Stimulated activated naive B cell treated with anti-CD40 and anti-IgM and Interleukin-4, amounts not matched to agents 10 μg/mL and 1 μg/mL and 100 μg/mL, for 72 hours (primary cell): ENCODE measurements at regions not wholly inside any gene's neighbourhood (a gene's known extent, or its start where the extent isn't known, plus 50 kb on each side); places are given as distances from the start of the nearest gene placed in this dataset.

Experiments
- ATAC-seq, 2 donors: fragments of 150-1000 bp; cut with Tn5 transposase; replicated peaks; 2 replicates each; pipeline ENCODE4 v1.10.0; 2021; ENCODE audit warnings: moderate library complexity in 1 of 2
- DNase-seq: peaks from one replicate; pipeline ENCODE4 v3.0.0; 2021
- H3K27ac Mint-ChIP-seq: one replicate; pipeline ENCODE4 v1.8.0; 2022; ENCODE audit warnings: mild to moderate bottlenecking, mixed read lengths
- H3K27me3 Mint-ChIP-seq, 2 donors: one replicate each; pipeline ENCODE4 v1.8.0; 2022; ENCODE audit warnings: mixed read lengths in 2 of 2
- H3K36me3 Mint-ChIP-seq, 2 donors: one replicate each; pipeline ENCODE4 v1.8.0; 2022; ENCODE audit warnings: mixed read lengths in 2 of 2, mild to moderate bottlenecking in 1 of 2
- H3K4me1 Mint-ChIP-seq, 2 donors: one replicate each; pipeline ENCODE4 v1.8.0; 2022; ENCODE audit warnings: mixed read lengths in 2 of 2, mild to moderate bottlenecking in 1 of 2
- H3K4me3 Mint-ChIP-seq, 2 donors: one replicate each; pipeline ENCODE4 v1.8.0; 2022; ENCODE audit warnings: mild to moderate bottlenecking in 2 of 2, mixed read lengths in 2 of 2, moderate library complexity in 1 of 2
- H3K9me3 Mint-ChIP-seq, 2 donors: one replicate each; pipeline ENCODE4 v1.8.0; 2022; ENCODE audit warnings: mixed read lengths in 2 of 2, mild to moderate bottlenecking in 1 of 2

GRCh38 chr4:11342401-11342800, 86.3 kb downstream of the HS3ST1 start:
- Mint-ChIP-seq H3K27ac (no peak overlapping the region), H3K4me3 (no peak overlapping the region), H3K36me3 (no peaks in the 10 kb centered on the region), H3K4me1 (peaks cover 39 to 43% of the 10 kb centered on the region in 2 donors), H3K9me3 (no peaks in the 10 kb centered on the region), H3K27me3 (no peaks in the 10 kb centered on the region)
- ATAC-seq: no peak
- DNase-seq: no peak

DNA sequence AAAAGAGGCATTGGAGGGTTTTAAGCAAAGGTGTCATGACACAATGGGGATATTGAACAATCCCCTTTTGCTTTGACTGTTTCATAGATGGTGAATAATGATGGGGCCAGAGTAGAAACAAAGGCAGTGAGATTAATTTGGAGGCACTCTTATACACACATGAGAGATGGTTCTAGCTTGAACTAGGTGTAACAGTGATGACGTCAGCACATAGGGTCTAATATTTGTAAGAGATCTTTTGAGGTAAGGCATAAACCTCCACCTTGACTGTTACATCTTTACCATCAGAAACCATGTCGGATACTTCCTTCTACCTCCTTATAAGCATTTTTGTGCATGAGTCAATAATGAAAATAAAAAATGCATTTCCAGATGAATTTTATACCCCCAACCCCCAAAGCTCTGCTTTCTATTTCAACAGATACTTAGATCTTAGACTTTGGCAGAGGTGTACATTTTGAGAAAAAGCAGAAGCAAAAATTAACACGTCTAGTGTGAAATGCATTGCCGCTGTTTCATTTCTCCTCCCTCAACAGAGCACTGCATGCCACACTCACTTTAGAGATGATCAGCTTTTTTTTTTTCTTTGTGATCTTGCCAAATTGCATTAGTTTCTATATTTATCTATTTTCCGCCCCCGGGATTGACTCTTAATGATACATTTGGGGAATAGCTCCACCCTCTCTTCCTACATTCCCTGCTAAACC, 87.2 kb downstream of the HS3ST1 start:
- no peaks in the 10 kb centered on the region for H3K27me3 Mint-ChIP-seq
- H3K4me1 Mint-ChIP-seq: peaks cover 43 to 52% of the 10 kb centered on the region in 2 donors
- peak overlapping the region in 1 of 2 donors; percentile 18 for H3K4me3 Mint-ChIP-seq
- H3K27ac Mint-ChIP-seq: peak overlapping the region; percentile 63
- no peaks in the 10 kb centered on the region for H3K36me3 Mint-ChIP-seq
- ATAC-seq (peak; percentile 24 to 35), DNase-seq (no peak)
- no peaks in the 10 kb centered on the region for H3K9me3 Mint-ChIP-seq

DNA sequence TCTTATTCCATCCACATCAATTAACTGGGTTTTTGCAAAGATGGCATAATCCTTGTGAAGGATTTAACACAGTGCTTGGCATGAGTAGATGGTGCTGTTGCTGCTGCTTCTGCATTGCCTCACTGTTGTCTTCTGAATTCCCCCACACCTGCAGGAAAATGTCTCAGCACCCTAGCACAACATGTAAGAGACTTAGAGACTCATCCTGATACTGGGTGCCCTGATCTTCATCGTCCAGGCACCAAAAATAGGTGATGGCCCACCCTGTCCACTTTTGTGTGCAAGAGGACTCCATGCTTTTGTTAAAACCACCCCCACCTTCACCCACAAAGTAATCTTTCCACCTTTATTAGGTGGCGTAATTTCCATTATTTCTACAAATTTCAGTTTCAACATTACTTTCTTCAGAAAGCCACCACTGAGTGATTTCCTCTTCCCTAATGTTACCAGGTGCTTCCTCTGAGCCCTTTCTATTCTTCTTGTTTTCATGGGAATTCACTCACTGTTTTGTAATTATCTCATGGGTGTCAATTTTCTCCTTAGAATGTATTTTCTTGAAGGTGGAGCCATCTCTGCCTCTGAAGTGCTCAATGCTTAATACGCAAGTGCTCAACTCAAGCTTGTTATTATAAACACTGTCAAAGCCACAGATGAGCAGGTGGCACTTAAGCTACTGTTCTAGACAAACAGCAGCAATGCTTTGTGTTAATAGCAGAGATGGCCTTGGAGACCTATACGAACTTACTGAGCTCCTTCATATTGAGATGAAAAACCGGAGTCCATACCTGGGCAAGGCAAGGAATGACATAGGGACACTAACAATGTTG, 89.5 kb downstream of the HS3ST1 start:
- H3K9me3 Mint-ChIP-seq: no peaks in the 10 kb centered on the region
- peaks cover 41 to 54% of the 10 kb centered on the region in 2 donors for H3K4me1 Mint-ChIP-seq
- no peaks in the 10 kb centered on the region for H3K36me3 Mint-ChIP-seq
- peak; percentile 81 to 83 for ATAC-seq
- H3K4me3 Mint-ChIP-seq: peak overlapping the region; percentile 14 to 31
- H3K27ac Mint-ChIP-seq: peak overlapping the region; percentile 85
- H3K27me3 Mint-ChIP-seq: no peaks in the 10 kb centered on the region
- peak; percentile 59 for DNase-seq

DNA sequence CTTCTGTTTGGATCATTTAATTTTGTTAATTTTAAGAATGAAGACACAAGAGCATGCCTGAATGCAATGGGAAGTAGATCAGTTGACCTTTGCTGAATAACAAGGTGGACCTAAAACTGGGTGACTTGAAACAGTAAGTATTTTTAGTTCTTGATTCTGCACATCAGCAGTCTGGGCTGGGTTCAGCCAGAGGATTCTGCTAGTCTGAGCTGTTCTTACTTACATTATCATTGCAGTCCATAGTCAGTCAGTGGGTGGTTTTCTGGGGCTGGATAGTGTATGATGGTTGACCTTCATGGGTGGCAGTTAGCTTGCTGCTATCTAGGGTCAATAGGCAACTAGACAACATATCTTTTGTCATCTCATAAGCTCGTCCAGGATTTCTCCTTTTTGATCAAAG, 91.4 kb downstream of the HS3ST1 start:
- no peaks in the 10 kb centered on the region for H3K36me3 Mint-ChIP-seq
- H3K4me3 Mint-ChIP-seq: no peak overlapping the region
- no peaks in the 10 kb centered on the region for H3K9me3 Mint-ChIP-seq
- H3K27me3 Mint-ChIP-seq: no peaks in the 10 kb centered on the region
- no peak for DNase-seq
- no peak overlapping the region for H3K27ac Mint-ChIP-seq
- ATAC-seq: peak in 1 of 2 donors; percentile 12
- H3K4me1 Mint-ChIP-seq: peaks cover 34 to 54% of the 10 kb centered on the region in 2 donors

DNA sequence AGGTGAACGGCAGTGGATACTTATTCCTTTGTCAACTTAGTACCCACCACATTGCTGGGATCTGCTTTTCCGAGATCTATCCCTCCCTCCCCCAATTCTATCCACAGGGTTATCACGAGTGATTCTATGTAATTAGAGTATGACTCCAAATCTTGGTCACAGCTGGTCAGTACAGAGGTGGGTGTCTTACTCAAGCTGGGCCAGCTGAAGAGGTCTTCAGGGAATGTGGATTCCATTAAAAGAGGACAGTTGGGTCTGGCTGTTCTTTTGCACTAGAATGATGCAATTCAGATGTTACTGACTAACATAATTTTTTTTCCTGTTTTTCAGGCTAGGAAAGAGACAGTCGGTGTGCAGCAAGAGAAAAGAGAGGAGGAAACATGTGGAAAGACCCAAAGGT, 92.3 kb downstream of the HS3ST1 start:
- H3K4me3 Mint-ChIP-seq: no peak overlapping the region
- H3K4me1 Mint-ChIP-seq: peaks cover 28 to 46% of the 10 kb centered on the region in 2 donors
- no peaks in the 10 kb centered on the region for H3K27me3 Mint-ChIP-seq
- H3K27ac Mint-ChIP-seq: no peak overlapping the region
- no peaks in the 10 kb centered on the region for H3K36me3 Mint-ChIP-seq
- no peaks in the 10 kb centered on the region for H3K9me3 Mint-ChIP-seq
- ATAC-seq: no peak
- DNase-seq: no peak

GRCh38 chr4:11334887-11335286, 93.8 kb downstream of the HS3ST1 start:
- Mint-ChIP-seq H3K36me3 (no peaks in the 10 kb centered on the region), H3K27me3 (no peaks in the 10 kb centered on the region), H3K4me3 (no peak overlapping the region), H3K9me3 (no peaks in the 10 kb centered on the region), H3K4me1 (peaks cover 21 to 31% of the 10 kb centered on the region in 2 donors), H3K27ac (no peak overlapping the region)
- DNase-seq (no peak), ATAC-seq (no peak)

GRCh38 chr4:11328401-11328800, 100.3 kb downstream of the HS3ST1 start:
- DNase-seq (no peak), ATAC-seq (no peak)
- H3K4me3 Mint-ChIP-seq: no peak overlapping the region
- H3K27ac Mint-ChIP-seq: no peak overlapping the region
- peaks cover 6% of the 10 kb centered on the region in 2 donors for H3K4me1 Mint-ChIP-seq
- H3K27me3 Mint-ChIP-seq: no peaks in the 10 kb centered on the region
- H3K9me3 Mint-ChIP-seq: peaks cover 14% of the 10 kb centered on the region in 2 donors
- peaks cover 6 to 9% of the 10 kb centered on the region in 2 donors for H3K36me3 Mint-ChIP-seq

- no peak overlapping the region for H3K27ac Mint-ChIP-seq
- H3K36me3 Mint-ChIP-seq: peaks cover 14 to 17% of the 10 kb centered on the region in 2 donors
- no peaks in the 10 kb centered on the region for H3K27me3 Mint-ChIP-seq
- peaks cover 6% of the 10 kb centered on the region in 2 donors for H3K4me1 Mint-ChIP-seq
- H3K9me3 Mint-ChIP-seq: peaks cover 25 to 32% of the 10 kb centered on the region in 2 donors
- DNase-seq: no peak
- no peak overlapping the region for H3K4me3 Mint-ChIP-seq
- ATAC-seq: no peak
These were observed 102.7 kb downstream of the HS3ST1 start for GRCh38 chr4:11326021-11326420.

DNA sequence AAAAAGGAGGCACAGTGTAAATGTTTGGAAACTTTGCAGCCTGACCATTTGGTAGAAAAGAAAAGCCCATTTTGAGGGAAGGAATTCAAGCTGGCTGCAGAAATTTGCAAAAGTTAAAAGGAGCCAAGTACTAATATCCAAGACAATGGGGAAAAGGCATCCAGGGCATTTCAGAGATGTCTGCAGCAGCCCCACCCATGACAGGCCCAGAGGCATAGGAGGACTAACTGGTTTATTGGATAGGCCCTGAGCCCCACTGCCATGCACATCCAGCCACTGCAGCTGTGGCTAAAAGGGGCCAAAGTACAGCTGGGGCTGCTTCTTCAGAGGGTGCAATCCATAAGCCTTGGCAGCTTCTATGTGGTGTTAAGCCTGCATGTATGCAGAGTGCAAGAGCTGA, 104.9 kb downstream of the HS3ST1 start:
- Mint-ChIP-seq H3K27me3 (no peaks in the 10 kb centered on the region), H3K4me3 (no peak overlapping the region), H3K36me3 (peaks cover 14 to 17% of the 10 kb centered on the region in 2 donors), H3K9me3 (peaks cover 25 to 32% of the 10 kb centered on the region in 2 donors), H3K27ac (no peak overlapping the region), H3K4me1 (peaks cover 6% of the 10 kb centered on the region in 2 donors)
- DNase-seq (no peak), ATAC-seq (no peak)

DNA sequence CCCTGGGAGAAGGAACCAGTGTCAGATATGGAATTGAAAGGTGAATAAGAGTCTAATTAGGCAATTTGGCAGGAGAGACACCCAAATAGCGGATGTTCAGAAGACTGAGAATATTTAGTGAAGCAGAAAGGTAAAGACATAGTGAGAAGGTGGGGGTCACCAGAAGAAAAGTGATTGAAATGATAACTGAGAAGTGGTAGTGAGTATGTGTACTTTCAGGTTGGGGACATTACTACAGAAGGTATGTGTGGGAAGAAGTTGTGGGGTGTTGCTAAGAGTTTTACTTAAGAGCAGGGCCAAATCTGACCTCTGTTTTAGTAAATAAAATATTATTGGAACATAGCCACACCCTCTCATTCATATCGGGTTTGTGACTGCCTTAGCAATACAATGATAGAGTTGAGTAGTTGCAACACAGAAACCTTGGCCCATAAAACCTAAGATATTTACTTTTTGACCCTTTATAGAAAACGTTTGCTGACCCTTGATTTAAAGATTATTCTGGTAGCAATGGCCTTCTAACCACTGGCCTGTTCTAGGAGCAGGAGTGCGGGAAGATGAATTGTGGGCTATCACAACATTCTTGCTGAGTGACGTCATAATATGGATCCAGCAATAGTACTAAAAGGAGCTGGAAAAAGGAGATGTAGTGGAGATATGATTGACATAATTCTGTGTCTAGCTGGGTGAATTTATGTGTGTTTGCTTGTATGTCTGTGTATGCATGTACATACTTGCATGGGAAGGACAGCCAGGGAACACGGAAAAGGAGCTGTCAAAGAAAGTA, 115.3 kb downstream of the HS3ST1 start:
- Mint-ChIP-seq H3K27ac (no peak overlapping the region), H3K4me3 (no peak overlapping the region), H3K9me3 (peaks cover 9 to 13% of the 10 kb centered on the region in 2 donors), H3K4me1 (peaks cover 7 to 11% of the 10 kb centered on the region in 2 donors), H3K36me3 (peaks cover 9 to 12% of the 10 kb centered on the region in 2 donors), H3K27me3 (no peaks in the 10 kb centered on the region)
- no peak for ATAC-seq
- DNase-seq: no peak

DNA sequence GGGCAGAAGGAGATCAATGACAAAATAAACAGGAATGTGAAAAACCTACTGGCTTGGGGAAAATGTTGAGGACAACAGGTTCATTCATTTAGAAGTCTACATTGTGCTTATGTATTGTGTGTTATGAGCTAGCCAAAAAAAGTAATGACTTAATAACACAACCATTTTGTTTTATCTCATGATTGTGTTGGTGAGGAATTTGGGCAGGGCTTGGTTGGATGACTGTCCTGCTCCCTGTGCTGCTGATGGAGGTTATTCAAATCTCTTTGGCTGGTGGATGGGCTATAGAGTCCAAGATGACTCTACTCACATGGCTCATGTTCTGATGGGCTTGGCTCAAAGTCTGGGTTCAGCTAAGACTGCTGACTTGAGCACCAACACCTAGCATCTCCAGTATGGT, 116.3 kb downstream of the HS3ST1 start:
- peaks cover 10 to 14% of the 10 kb centered on the region in 2 donors for H3K9me3 Mint-ChIP-seq
- H3K27me3 Mint-ChIP-seq: no peaks in the 10 kb centered on the region
- no peak for DNase-seq
- H3K36me3 Mint-ChIP-seq: peaks cover 10 to 12% of the 10 kb centered on the region in 2 donors
- H3K4me1 Mint-ChIP-seq: peaks cover 1 to 2% of the 10 kb centered on the region in 2 donors
- H3K4me3 Mint-ChIP-seq: no peak overlapping the region
- no peak for ATAC-seq
- H3K27ac Mint-ChIP-seq: no peak overlapping the region

DNA sequence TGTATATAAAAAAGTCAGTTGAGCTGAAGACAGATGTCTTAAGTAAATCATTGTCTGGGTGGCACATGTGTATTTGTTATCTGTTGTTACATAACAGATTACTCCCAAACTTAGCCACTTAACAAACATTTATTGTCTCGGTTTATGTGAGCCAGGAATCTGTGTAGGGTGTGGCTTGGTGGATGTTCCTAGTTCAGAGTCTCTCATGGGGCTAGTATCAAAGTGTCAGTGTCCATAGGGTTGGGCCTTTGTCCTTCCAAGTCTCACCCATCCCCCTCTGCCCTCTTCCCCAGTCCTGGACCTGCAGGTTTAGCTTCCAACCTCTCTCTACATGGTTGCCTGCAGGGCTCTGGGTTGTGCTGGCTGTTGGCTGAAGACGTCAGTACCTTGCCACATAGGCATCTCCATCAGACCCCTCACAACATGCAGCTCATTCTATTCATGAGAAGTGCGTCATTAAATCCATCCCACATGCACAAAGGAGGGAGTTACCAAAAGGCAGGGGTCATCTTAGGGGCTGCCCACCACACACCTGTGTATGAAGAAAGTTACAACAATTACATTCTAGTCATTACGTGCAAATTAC, 127.5 kb downstream of the HS3ST1 start:
- Mint-ChIP-seq H3K4me3 (no peak overlapping the region), H3K36me3 (no peaks in the 10 kb centered on the region), H3K27ac (no peak overlapping the region), H3K9me3 (no peaks in the 10 kb centered on the region), H3K4me1 (peaks cover 12 to 15% of the 10 kb centered on the region in 2 donors), H3K27me3 (peaks cover 4 to 5% of the 10 kb centered on the region in 2 donors)
- no peak for ATAC-seq
- DNase-seq: no peak

DNA sequence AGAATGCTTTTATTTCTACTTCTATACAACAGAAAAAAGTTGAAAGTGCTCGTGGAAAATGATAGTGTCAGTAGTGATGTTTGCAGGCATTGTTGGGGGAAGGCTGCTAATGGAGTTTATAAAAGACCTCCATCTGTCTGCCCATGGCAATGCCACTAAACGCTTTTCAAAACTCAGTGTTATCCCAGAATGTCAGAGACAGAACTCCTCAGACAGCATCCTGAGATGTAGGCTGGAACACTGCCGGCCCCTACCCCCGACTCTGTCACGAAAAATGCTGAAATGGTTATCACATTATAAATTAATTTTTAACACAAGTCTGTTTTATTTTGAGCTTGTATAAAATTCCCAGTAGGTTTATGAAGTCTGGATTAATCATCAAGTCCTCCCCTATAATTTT, 128.9 kb downstream of the HS3ST1 start:
- Mint-ChIP-seq H3K27ac (no peak overlapping the region), H3K4me1 (peaks cover 12 to 24% of the 10 kb centered on the region in 2 donors), H3K4me3 (no peak overlapping the region), H3K36me3 (no peaks in the 10 kb centered on the region), H3K9me3 (no peaks in the 10 kb centered on the region), H3K27me3 (peaks cover 4 to 5% of the 10 kb centered on the region in 2 donors)
- no peak for ATAC-seq
- DNase-seq: no peak

GRCh38 chr4:11299016-11299415, 129.7 kb downstream of the HS3ST1 start:
- H3K9me3 Mint-ChIP-seq: no peaks in the 10 kb centered on the region
- peaks cover 12 to 28% of the 10 kb centered on the region in 2 donors for H3K4me1 Mint-ChIP-seq
- no peaks in the 10 kb centered on the region for H3K36me3 Mint-ChIP-seq
- H3K27me3 Mint-ChIP-seq: peaks cover 4 to 5% of the 10 kb centered on the region in 2 donors
- no peak overlapping the region for H3K27ac Mint-ChIP-seq
- DNase-seq: no peak
- no peak for ATAC-seq
- H3K4me3 Mint-ChIP-seq: no peak overlapping the region
